ENCODE measurements at regions not wholly inside any gene's neighbourhood (a gene's known extent, or its start where the extent isn't known, plus 50 kb on each side); places are given as distances from the start of the nearest gene placed in this dataset.

GRCh38 chr13:103614761-103615160 is 548.5 kb upstream of the SLC10A2 start:
- Histone ChIP-seq H2AK5ac (ENCODE audit: low read depth, low read length) (no peak overlapping the region), H3K4me1 (replicated peaks in 1 of 4; ENCODE audit: control insufficient read depth in 3 of 4, insufficient read depth in 4 of 4, low read length in 3 of 4) (no peaks in the 10 kb centered on the region), H3K4me2 (ENCODE audit: insufficient read depth in 1 of 2, low read depth in 2 of 2, low read length in 2 of 2) (no peak overlapping the region), H2BK120ac (replicated peaks; ENCODE audit: low read depth, low read length) (no peak overlapping the region), H3K27ac (ENCODE audit: low read depth, low read length) (no peak overlapping the region), H3K23ac (ENCODE audit: insufficient read length) (no peak overlapping the region), H2BK12ac (ENCODE audit: low read depth, low read length) (no peak overlapping the region), H3K9me3 (ENCODE audit: insufficient read depth in 2 of 2, low read depth in 1 of 2, low read length in 1 of 2) (no peaks in the 10 kb centered on the region), H3K56ac (replicated peaks; ENCODE audit: insufficient read length, low read depth, low read length) (no peak overlapping the region), H3K14ac (ENCODE audit: insufficient read length) (no peak overlapping the region), H4K20me1 (replicated peaks in 1 of 2; ENCODE audit: control insufficient read depth in 1 of 2, insufficient read depth in 2 of 2, low read length in 2 of 2) (no peaks in the 10 kb centered on the region), H3K79me1 (ENCODE audit: low read depth, low read length) (no peaks in the 10 kb centered on the region), H3K79me2 (ENCODE audit: control insufficient read depth in 1 of 2, insufficient read depth in 2 of 2, low read length in 2 of 2) (no peaks in the 10 kb centered on the region), H2BK15ac (ENCODE audit: low read length) (no peak overlapping the region), H3K9ac (replicated peaks in 1 of 4; ENCODE audit: extremely low read depth in 1 of 4, low read depth in 3 of 4, low read length in 3 of 4) (no peak overlapping the region), H3K18ac (ENCODE audit: extremely low read depth, low read length) (no peak overlapping the region), H2BK20ac (ENCODE audit: low read length) (no peak overlapping the region), H4K8ac (ENCODE audit: extremely low read depth, insufficient read depth, low read length) (no peak overlapping the region), H3K23me2 (ENCODE audit: low read depth, low read length) (no peaks in the 10 kb centered on the region), H3K36me3 (ENCODE audit: control insufficient read depth in 2 of 4, insufficient read depth in 4 of 4, low read length in 3 of 4) (no peaks in the 10 kb centered on the region), H3K27me3 (replicated peaks in 1 of 4; ENCODE audit: control insufficient read depth in 3 of 4, extremely low read depth in 1 of 4, insufficient read depth in 3 of 4, low read length in 3 of 4) (no peaks in the 10 kb centered on the region), H4K91ac (replicated peaks; ENCODE audit: insufficient read length, low read length) (no peak overlapping the region), H3K4ac (replicated peaks; ENCODE audit: insufficient read length, low read depth, low read length) (no peak overlapping the region), H3K4me3 (ENCODE audit: extremely low read depth in 1 of 4, insufficient read depth in 2 of 4, low read depth in 3 of 4, low read length in 4 of 4) (no peak overlapping the region), H4K5ac (ENCODE audit: insufficient read length, low read depth, low read length) (no peak overlapping the region), H2BK5ac (ENCODE audit: low read depth, low read length) (no peak overlapping the region), H2AFZ (ENCODE audit: low read length) (no peak overlapping the region)
- TF ChIP-seq POLR2AphosphoS5 (IDR thresholded peaks at IDR 0.05; ENCODE audit: low read depth, low read length) (no peak), MAX (IDR thresholded peaks at IDR 0.05) (no peak), CBX5 (IDR thresholded peaks at IDR 0.05; ENCODE audit: low read depth, low read length) (no peak), CBX8 (IDR thresholded peaks at IDR 0.05; ENCODE audit: borderline replicate concordance, low read depth, low read length) (no peak), POLR2A (IDR thresholded peaks at IDR 0.05; ENCODE audit: control extremely low read depth in 1 of 2, low read depth in 2 of 2, low read length in 2 of 2) (no peak), ASH2L (IDR thresholded peaks at IDR 0.05; ENCODE audit: low read length) (no peak), SIRT6 (IDR thresholded peaks at IDR 0.05; ENCODE audit: low read length) (no peak)
- TF ChIP-seq, protein P1, sequence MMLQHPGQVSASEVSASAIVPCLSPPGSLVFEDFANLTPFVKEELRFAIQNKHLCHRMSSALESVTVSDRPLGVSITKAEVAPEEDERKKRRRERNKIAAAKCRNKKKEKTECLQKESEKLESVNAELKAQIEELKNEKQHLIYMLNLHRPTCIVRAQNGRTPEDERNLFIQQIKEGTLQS (IDR thresholded peaks at IDR 0.05; ENCODE audit: insufficient read depth, low read depth, low read length) = no peak
- ChIA-PET POLR2A (ENCODE audit: partially characterized antibody) (no interaction called here), CTCF (ENCODE audit: partially characterized antibody) (interaction anchor here (0.6 kb wide), 1 partner anchor 291 kb away, joined by 3 read pairs; no protein-coding TSS in a partner anchor)
- DNase-seq (ENCODE audit: low read depth in 1 of 2, low spot score in 2 of 2) (no peak), FAIRE-seq (no peak)
